B cell (primary cell): ENCODE measurements at regions not wholly inside any gene's neighbourhood (a gene's known extent, or its start where the extent isn't known, plus 50 kb on each side); places are given as distances from the start of the nearest gene placed in this dataset.

Experiments
- ATAC-seq: fragments of 200-7000 bp; cut with Tn5 transposase; one replicate; pipeline ENCODE4 v1.10.0; 2021; ENCODE audit warnings: low read depth, mild to moderate bottlenecking, moderate number of reproducible peaks, moderate library complexity
- CTCF ChIA-PET: fragments of 350-600 bp; sonication (Branson Sonifier 250); formaldehyde crosslinking; loops from one replicate; lab custom pipeline; 2021; ENCODE audit warnings: antibody characterized with exemption, inconsistent platforms; lab: Charles Lee
- POLR2A ChIA-PET: fragments of 350-600 bp; sonication (Branson Sonifier 250); formaldehyde crosslinking; loops from one replicate; lab custom pipeline; 2021; ENCODE audit warnings: antibody characterized with exemption; lab: Charles Lee
- DNase-seq: peaks from one replicate; pipeline ENCODE4 v3.0.0; 2013
- H2AFZ ChIP-seq: 2 replicates; pipeline ENCODE4 v1.6.1; 2012; ENCODE audit warnings: mild to moderate bottlenecking, low read depth, low read length; ENCODE audit not compliant: insufficient read depth, poor library complexity, severe bottlenecking
- H3K27ac ChIP-seq, 2 donors: 1 replicate in 1 of 2; 2 replicates in 1 of 2; pipeline ENCODE4 v1.5.1; 2012 to 2013; ENCODE audit warnings: low read length in 2 of 2, mild to moderate bottlenecking in 2 of 2, moderate library complexity in 1 of 2
- H3K27me3 ChIP-seq, 4 experiments: fragments of 200-600 bp in 1 of 4; sonication (generic) in 1 of 4; replicated peaks in 1 of 4; 1 replicate in 2 of 4; 2 replicates in 2 of 4; pipeline versions ENCODE4 v1.6.1 to v1.7.0; 2013 to 2016; ENCODE audit warnings: low read length in 3 of 4, mild to moderate bottlenecking in 2 of 4, mixed read lengths in 1 of 4, moderate library complexity in 1 of 4; ENCODE audit not compliant: insufficient read depth in 4 of 4, control insufficient read depth in 3 of 4; ENCODE audit errors: control extremely low read depth in 1 of 4
- H3K36me3 ChIP-seq, 2 experiments: replicated peaks in 1 of 2; 1 replicate in 1 of 2; 2 replicates in 1 of 2; pipeline versions ENCODE4 v1.6.1 to v1.7.1; 2013; ENCODE audit warnings: low read length in 1 of 2; ENCODE audit not compliant: insufficient read depth in 2 of 2, control insufficient read depth in 1 of 2; ENCODE audit errors: control extremely low read depth in 1 of 2, extremely low read depth in 1 of 2
- H3K4me1 ChIP-seq, 2 donors: fragments of 200-600 bp in 1 of 2; sonication (generic) in 1 of 2; 1 replicate in 1 of 2; 2 replicates in 1 of 2; pipeline versions ENCODE4 v1.5.1 to v1.6.1; 2013 to 2017; ENCODE audit warnings: low read length in 2 of 2; ENCODE audit not compliant: control insufficient read depth in 2 of 2, insufficient read depth in 2 of 2
- H3K4me2 ChIP-seq: replicated peaks from 2 replicates; pipeline ENCODE3; 2012; ENCODE audit warnings: mild to moderate bottlenecking, low read depth, low read length; ENCODE audit not compliant: poor library complexity, severe bottlenecking
- H3K4me3 ChIP-seq, 5 experiments: fragments of 200-600 bp in 1 of 5; sonication (generic) in 1 of 5; 1 replicate in 3 of 5; 2 replicates in 2 of 5; pipeline versions ENCODE4 v1.5.1 to v1.7.0; 2011 to 2016; ENCODE audit warnings: low read length in 4 of 5, mild to moderate bottlenecking in 4 of 5, low read depth in 2 of 5, control low read depth in 1 of 5, moderate library complexity in 1 of 5; ENCODE audit not compliant: insufficient read depth in 1 of 5; ENCODE audit errors: control extremely low read depth in 1 of 5, extremely low read depth in 1 of 5
- H3K79me2 ChIP-seq: fragments of 200-600 bp; sonication (generic); one replicate; pipeline ENCODE4 v1.6.0; 2016; ENCODE audit warnings: low read length; ENCODE audit not compliant: control insufficient read depth, insufficient read depth
- H3K9ac ChIP-seq: fragments of 200-600 bp; sonication (generic); 2 replicates; pipeline ENCODE4 v1.6.1; 2017; ENCODE audit warnings: mild to moderate bottlenecking, low read length, moderate library complexity
- H3K9me3 ChIP-seq, 3 donors: one replicate each; pipeline versions ENCODE4 v1.6.1 to v1.7.1; 2013; ENCODE audit warnings: low read length in 2 of 3; ENCODE audit not compliant: control insufficient read depth in 2 of 3, insufficient read depth in 1 of 3; ENCODE audit errors: control extremely low read depth in 1 of 3
- H4K20me1 ChIP-seq: 2 replicates; pipeline ENCODE4 v1.6.0; 2012; ENCODE audit warnings: mild to moderate bottlenecking, low read length; ENCODE audit not compliant: insufficient read depth, control insufficient read depth, poor library complexity, severe bottlenecking
- H3K27ac Mint-ChIP-seq: one replicate; pipeline ENCODE4 v1.8.0; 2021; ENCODE audit warnings: mixed read lengths
- H3K27me3 Mint-ChIP-seq: one replicate; pipeline ENCODE4 v1.8.0; 2021; ENCODE audit warnings: mixed read lengths
- H3K4me1 Mint-ChIP-seq: one replicate; pipeline ENCODE4 v1.8.0; 2021; ENCODE audit warnings: mixed read lengths
- H3K4me3 Mint-ChIP-seq: one replicate; pipeline ENCODE4 v1.8.0; 2021; ENCODE audit warnings: mixed read lengths
- H3K9me3 Mint-ChIP-seq: one replicate; pipeline ENCODE4 v1.8.0; 2022; ENCODE audit warnings: mixed read lengths; ENCODE audit not compliant: insufficient read depth
- CTCF ChIP-seq: fragments of 200-600 bp; IDR thresholded peaks from one replicate; pipeline ENCODE4 v1.8.0; 2022; ENCODE audit warnings: antibody characterized with exemption, mild to moderate bottlenecking
- EZH2 ChIP-seq: IDR thresholded peaks from 2 replicates; pipeline ENCODE4 v1.6.1; 2012; ENCODE audit warnings: borderline replicate concordance, low read depth, mild to moderate bottlenecking, moderate library complexity, low read length; ENCODE audit not compliant: insufficient read depth, poor library complexity, severe bottlenecking
- WGBS: methylation state at CpG from one replicate; pipeline ENCODE4 v1.1.5; 2013; ENCODE audit warnings: missing lambda C conversion rate; ENCODE audit not compliant: insufficient coverage; 5-methylcytosine and 5-hydroxymethylcytosine counted together
- intact Hi-C: fragments of 100-400 bp; cut with micrococcal nuclease; formaldehyde crosslinking; loops from one replicate; pipeline ENCODE4 v1.10.0; 2022

GRCh38 chr1:157353546-157353945 is 198.8 kb downstream of the FCRL5 start:
- no peak for TF ChIP-seq EZH2
- TF ChIP-seq CTCF: no peak
- H3K27me3 ChIP-seq: peaks cover 0 to 22% (median 6%) of the 10 kb centered on the region in 4 experiments
- no peaks in the 10 kb centered on the region for H3K36me3 ChIP-seq
- intact Hi-C loops: no loop called here
- no peak for ATAC-seq
- H3K27ac Mint-ChIP-seq: no peak overlapping the region
- no peaks in the 10 kb centered on the region for H3K79me2 ChIP-seq
- no peak overlapping the region for H3K9ac ChIP-seq
- H3K27me3 Mint-ChIP-seq: peaks cover 27% of the 10 kb centered on the region
- no peaks in the 10 kb centered on the region for H4K20me1 ChIP-seq
- H3K27ac ChIP-seq: no peak overlapping the region
- DNase-seq: no peak
- no peaks in the 10 kb centered on the region for H3K9me3 Mint-ChIP-seq
- H3K4me3 Mint-ChIP-seq: no peak overlapping the region
- H3K4me3 ChIP-seq: no peak overlapping the region
- no peaks in the 10 kb centered on the region for H3K4me1 Mint-ChIP-seq
- no peaks in the 10 kb centered on the region for H3K4me1 ChIP-seq
- H2AFZ ChIP-seq: no peak overlapping the region
- ChIA-PET CTCF (interaction anchor here (0.6 kb wide), 1 partner anchor 87 kb away, joined by 3 read pairs; no protein-coding TSS in a partner anchor), POLR2A (no interaction called here)
- H3K9me3 ChIP-seq: no peaks in the 10 kb centered on the region
- no peak overlapping the region for H3K4me2 ChIP-seq
- 88% methylated on average over 2 of the region's 2 CpGs for WGBS

GRCh38 chr1:157352817-157353408 is 199.4 kb downstream of the FCRL5 start:
- Histone ChIP-seq H3K36me3 (no peaks in the 10 kb centered on the region), H4K20me1 (no peaks in the 10 kb centered on the region), H3K27me3 (peaks cover 0 to 24% (median 8%) of the 10 kb centered on the region in 4 experiments), H3K4me1 (no peaks in the 10 kb centered on the region), H3K79me2 (no peaks in the 10 kb centered on the region), H2AFZ (no peak overlapping the region), H3K4me2 (no peak overlapping the region), H3K9ac (no peak overlapping the region), H3K27ac (no peak overlapping the region), H3K4me3 (no peak overlapping the region), H3K9me3 (no peaks in the 10 kb centered on the region)
- no CpG with 5 or more reads among the region's 1 CpG for WGBS
- ChIA-PET CTCF (interaction anchor here (0.6 to 1.2 kb wide), 2 partner anchors 87 to 765 kb away, joined by 3 read pairs; no protein-coding TSS in a partner anchor), POLR2A (no interaction called here)
- no peak for TF ChIP-seq EZH2
- TF ChIP-seq CTCF: no peak
- no peaks in the 10 kb centered on the region for H3K4me1 Mint-ChIP-seq
- intact Hi-C loops: no loop called here
- ATAC-seq (no peak), DNase-seq (no peak)
- no peak overlapping the region for H3K4me3 Mint-ChIP-seq
- no peak overlapping the region for H3K27ac Mint-ChIP-seq
- H3K27me3 Mint-ChIP-seq: peaks cover 28% of the 10 kb centered on the region
- H3K9me3 Mint-ChIP-seq: no peaks in the 10 kb centered on the region
